Gastrocnemius medialis (tissue), 4 donors: ENCODE measurements at regions not wholly inside any gene's neighbourhood (a gene's known extent, or its start where the extent isn't known, plus 50 kb on each side); places are given as distances from the start of the nearest gene placed in this dataset.

Source experiments
- CTCF ChIP-seq, 5 experiments: fragments of 450-650 bp in 3 of 5; fragments of 200-600 bp in 2 of 5; sonication (generic) in 2 of 5; IDR thresholded peaks in 4 of 5; conservative IDR thresholded peaks in 1 of 5; 1 replicate in 4 of 5; 2 replicates in 1 of 5; pipeline ENCODE4 v1.5.1; 2016 to 2019; ENCODE audit warnings: antibody characterized with exemption in 5 of 5, mild to moderate bottlenecking in 3 of 5, moderate library complexity in 3 of 5
- POLR2A ChIP-seq, 2 donors: fragments of 450-650 bp; IDR thresholded peaks; one replicate each; pipeline ENCODE4 v1.6.1; 2017; ENCODE audit warnings: antibody characterized with exemption in 2 of 2, mild to moderate bottlenecking in 2 of 2, moderate library complexity in 2 of 2

GRCh38 chr16:13394488-13394887 lies 493.1 kb downstream of the SHISA9 start:
- no peak for TF ChIP-seq POLR2A (IDR thresholded peaks at IDR 0.05)
- no peak for TF ChIP-seq CTCF (IDR thresholded peaks at IDR 0.05 in 4 of 5, conservative IDR thresholded peaks at IDR 0.05 in 1 of 5)
